ENCODE measurements at regions not wholly inside any gene's neighbourhood (a gene's known extent, or its start where the extent isn't known, plus 50 kb on each side); places are given as distances from the start of the nearest gene placed in this dataset.

- no peak overlapping the region for H3K4me2 ChIP-seq (ENCODE audit: low read length)
- no peak overlapping the region for H2AFZ ChIP-seq (ENCODE audit: low read length)
- no peak for DNase-seq (ENCODE audit: low spot score)
- POLR2A ChIA-PET: no interaction called here
- no peaks in the 10 kb centered on the region for H3K9me2 ChIP-seq (ENCODE audit: insufficient read depth, low read length)
- H3K27ac ChIP-seq (ENCODE audit: low read depth, low read length, poor library complexity, severe bottlenecking): no peak overlapping the region
- no peaks in the 10 kb centered on the region; the same call in 1 of the 2 replicates for H3K36me3 ChIP-seq (ENCODE audit: insufficient read depth, low read length)
- H3K4me3 ChIP-seq (ENCODE audit: low read depth, low read length, poor library complexity, severe bottlenecking): no peak overlapping the region
- no peaks in the 10 kb centered on the region for H3K9me3 ChIP-seq (ENCODE audit: low read length)
- no peaks in the 10 kb centered on the region for H3K79me2 ChIP-seq (ENCODE audit: insufficient read depth, low read depth, low read length)
- CTCF ChIA-PET (ENCODE audit: unreplicated experiment): no interaction called here
- H4K20me1 ChIP-seq (ENCODE audit: insufficient read depth, low read length): no peaks in the 10 kb centered on the region
- H3K4me1 ChIP-seq (ENCODE audit: insufficient read depth, low read length, poor library complexity, severe bottlenecking): peaks cover 13% of the 10 kb centered on the region
- BruUV-seq (replicated peaks): no TSS peak
- TF ChIP-seq, protein P1, sequence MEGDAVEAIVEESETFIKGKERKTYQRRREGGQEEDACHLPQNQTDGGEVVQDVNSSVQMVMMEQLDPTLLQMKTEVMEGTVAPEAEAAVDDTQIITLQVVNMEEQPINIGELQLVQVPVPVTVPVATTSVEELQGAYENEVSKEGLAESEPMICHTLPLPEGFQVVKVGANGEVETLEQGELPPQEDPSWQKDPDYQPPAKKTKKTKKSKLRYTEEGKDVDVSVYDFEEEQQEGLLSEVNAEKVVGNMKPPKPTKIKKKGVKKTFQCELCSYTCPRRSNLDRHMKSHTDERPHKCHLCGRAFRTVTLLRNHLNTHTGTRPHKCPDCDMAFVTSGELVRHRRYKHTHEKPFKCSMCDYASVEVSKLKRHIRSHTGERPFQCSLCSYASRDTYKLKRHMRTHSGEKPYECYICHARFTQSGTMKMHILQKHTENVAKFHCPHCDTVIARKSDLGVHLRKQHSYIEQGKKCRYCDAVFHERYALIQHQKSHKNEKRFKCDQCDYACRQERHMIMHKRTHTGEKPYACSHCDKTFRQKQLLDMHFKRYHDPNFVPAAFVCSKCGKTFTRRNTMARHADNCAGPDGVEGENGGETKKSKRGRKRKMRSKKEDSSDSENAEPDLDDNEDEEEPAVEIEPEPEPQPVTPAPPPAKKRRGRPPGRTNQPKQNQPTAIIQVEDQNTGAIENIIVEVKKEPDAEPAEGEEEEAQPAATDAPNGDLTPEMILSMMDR (conservative IDR thresholded peaks at IDR 0.05; ENCODE audit: low read length): no peak
- no peak for TF ChIP-seq EZH2phosphoT487 (IDR thresholded peaks at IDR 0.05; ENCODE audit: borderline replicate concordance, low read depth, low read length)
- intact Hi-C loops (cut with micrococcal nuclease; ENCODE audit: unreplicated experiment): no loop called here
Observed at GRCh38 chr6:26300359-26300758, 64.6 kb upstream of the BTN3A2 start.

DNA sequence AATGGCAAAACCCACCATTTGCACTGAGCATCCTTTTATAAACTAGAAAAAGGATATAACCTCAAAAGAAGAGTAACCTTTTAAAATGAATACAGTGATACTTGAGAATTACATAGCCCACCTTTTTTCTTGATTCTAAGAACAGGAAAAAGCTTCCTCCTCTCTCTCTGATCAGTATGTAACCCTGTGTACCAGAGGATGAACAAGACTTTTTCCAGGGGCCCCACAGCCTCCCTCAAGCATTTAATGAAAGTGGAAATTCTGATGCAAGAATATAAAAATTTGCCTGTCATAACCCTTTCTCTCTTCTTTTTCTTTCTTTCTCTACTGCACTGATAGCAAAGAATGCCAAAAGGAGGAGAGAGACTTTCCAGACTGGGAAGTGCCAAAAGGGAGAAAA, 64.2 kb upstream of the BTN3A2 start:
- no peak overlapping the region for H2AFZ ChIP-seq (ENCODE audit: low read length)

GRCh38 chr6:26301638-26302037, 63.4 kb upstream of the BTN3A2 start:
- no peak overlapping the region for H3K4me2 ChIP-seq (ENCODE audit: low read length)
- CTCF ChIA-PET (ENCODE audit: unreplicated experiment): no interaction called here

More for the DNA sequence above, 64.2 kb upstream of the BTN3A2 start:
- H3K79me2 ChIP-seq (ENCODE audit: insufficient read depth, low read depth, low read length): no peaks in the 10 kb centered on the region
- H4K20me1 ChIP-seq (ENCODE audit: insufficient read depth, low read length): no peaks in the 10 kb centered on the region
- CTCF ChIA-PET (ENCODE audit: unreplicated experiment): no interaction called here
- no peaks in the 10 kb centered on the region for H3K9me2 ChIP-seq (ENCODE audit: insufficient read depth, low read length)
- H3K27ac ChIP-seq (ENCODE audit: low read depth, low read length, poor library complexity, severe bottlenecking): no peak overlapping the region
- H3K4me2 ChIP-seq (ENCODE audit: low read length): no peak overlapping the region
- POLR2A ChIA-PET: no interaction called here
- BruUV-seq (replicated peaks): no TSS peak
- no peaks in the 10 kb centered on the region for H3K9me3 ChIP-seq (ENCODE audit: low read length)
- no peaks in the 10 kb centered on the region; the same call in 1 of the 2 replicates for H3K36me3 ChIP-seq (ENCODE audit: insufficient read depth, low read length)
- no peak overlapping the region for H3K4me3 ChIP-seq (ENCODE audit: low read depth, low read length, poor library complexity, severe bottlenecking)
- no peak for DNase-seq (ENCODE audit: low spot score)
- TF ChIP-seq, protein P1 (conservative IDR thresholded peaks at IDR 0.05; ENCODE audit: low read length): no peak
- no peak for TF ChIP-seq EZH2phosphoT487 (IDR thresholded peaks at IDR 0.05; ENCODE audit: borderline replicate concordance, low read depth, low read length)
- H3K4me1 ChIP-seq (ENCODE audit: insufficient read depth, low read length, poor library complexity, severe bottlenecking): peaks cover 14% of the 10 kb centered on the region
- intact Hi-C loops (cut with micrococcal nuclease; ENCODE audit: unreplicated experiment): no loop called here

More at GRCh38 chr6:26301638-26302037, 63.4 kb upstream of the BTN3A2 start:
- BruUV-seq (replicated peaks): no TSS peak
- H3K4me3 ChIP-seq (ENCODE audit: low read depth, low read length, poor library complexity, severe bottlenecking): no peak overlapping the region
- intact Hi-C loops (cut with micrococcal nuclease; ENCODE audit: unreplicated experiment): no loop called here
- no peaks in the 10 kb centered on the region for H3K79me2 ChIP-seq (ENCODE audit: insufficient read depth, low read depth, low read length)
- no peak for DNase-seq (ENCODE audit: low spot score)
- H3K36me3 ChIP-seq (ENCODE audit: insufficient read depth, low read length): no peaks in the 10 kb centered on the region; the same call in 1 of the 2 replicates
- H3K27ac ChIP-seq (ENCODE audit: low read depth, low read length, poor library complexity, severe bottlenecking): no peak overlapping the region
- no peaks in the 10 kb centered on the region for H3K9me3 ChIP-seq (ENCODE audit: low read length)
- POLR2A ChIA-PET: no interaction called here
- H2AFZ ChIP-seq (ENCODE audit: low read length): no peak overlapping the region
- no peaks in the 10 kb centered on the region for H4K20me1 ChIP-seq (ENCODE audit: insufficient read depth, low read length)
- H3K4me1 ChIP-seq (ENCODE audit: insufficient read depth, low read length, poor library complexity, severe bottlenecking): peaks cover 16% of the 10 kb centered on the region
- no peaks in the 10 kb centered on the region for H3K9me2 ChIP-seq (ENCODE audit: insufficient read depth, low read length)
- TF ChIP-seq EZH2phosphoT487 (IDR thresholded peaks at IDR 0.05; ENCODE audit: borderline replicate concordance, low read depth, low read length): no peak
- TF ChIP-seq, protein P1 (conservative IDR thresholded peaks at IDR 0.05; ENCODE audit: low read length): no peak
